ENCODE measurements at regions not wholly inside any gene's neighbourhood (a gene's known extent, or its start where the extent isn't known, plus 50 kb on each side); places are given as distances from the start of the nearest gene placed in this dataset.

DNA sequence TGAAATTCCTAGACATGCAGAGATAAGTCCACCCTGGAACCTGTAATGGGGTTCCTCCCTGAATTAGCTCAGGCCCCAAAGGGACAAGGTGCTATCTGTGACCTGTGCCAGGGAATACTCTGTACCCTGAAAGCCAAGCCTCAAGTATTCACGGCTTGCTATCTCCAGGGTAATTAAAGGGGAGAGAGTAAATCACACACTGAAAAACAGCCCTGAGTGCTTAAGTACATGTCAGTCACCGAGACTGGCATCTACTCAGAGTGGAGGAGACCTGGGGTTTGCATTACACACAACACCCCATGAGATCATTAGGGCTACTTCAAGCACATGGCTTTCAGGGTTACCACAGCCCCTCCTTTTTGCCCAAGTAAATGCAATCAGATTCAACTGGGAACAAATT lies 188.1 kb downstream of the CD83 start:
- H3K9ac ChIP-seq (ENCODE audit: low read length) = no peak overlapping the region
- H3F3A ChIP-seq (ENCODE audit: insufficient read depth, low read length, poor library complexity, severe bottlenecking) = peaks cover 7% of the 10 kb centered on the region
- no peak overlapping the region for H3K27ac ChIP-seq (ENCODE audit: low read length)
- no peak overlapping the region for H2AFZ ChIP-seq (ENCODE audit: low read depth, low read length)
- no peaks in the 10 kb centered on the region for H3K27me3 ChIP-seq (ENCODE audit: insufficient read depth, low read depth, low read length)
- H3K9me3 ChIP-seq (ENCODE audit: low read length) = no peaks in the 10 kb centered on the region
- no peaks in the 10 kb centered on the region for H4K20me1 ChIP-seq (ENCODE audit: insufficient read depth)
- TF ChIP-seq EP300 (conservative IDR thresholded peaks at IDR 0.05; ENCODE audit: poor library complexity, severe bottlenecking) = peak; percentile 82
- peak; percentile 51 for TF ChIP-seq REST (IDR thresholded peaks at IDR 0.05; ENCODE audit: borderline replicate concordance)
- TF ChIP-seq POLR2AphosphoS5 (IDR thresholded peaks at IDR 0.05) = peak; percentile 82
- no peak for TF ChIP-seq MXI1 (conservative IDR thresholded peaks at IDR 0.05; ENCODE audit: poor library complexity, severe bottlenecking)
- H3K4me2 ChIP-seq (ENCODE audit: low read length) = no peak overlapping the region
- H3K79me2 ChIP-seq (replicated peaks; ENCODE audit: insufficient read depth, low read length) = no peaks in the 10 kb centered on the region
- H3K36me3 ChIP-seq (ENCODE audit: insufficient read depth, low read length) = no peaks in the 10 kb centered on the region
- H3K4me3 ChIP-seq (ENCODE audit: low read length) = peak overlapping the region; percentile 37
- no peaks in the 10 kb centered on the region for H3K9me2 ChIP-seq (ENCODE audit: insufficient read depth, low read length)

DNA sequence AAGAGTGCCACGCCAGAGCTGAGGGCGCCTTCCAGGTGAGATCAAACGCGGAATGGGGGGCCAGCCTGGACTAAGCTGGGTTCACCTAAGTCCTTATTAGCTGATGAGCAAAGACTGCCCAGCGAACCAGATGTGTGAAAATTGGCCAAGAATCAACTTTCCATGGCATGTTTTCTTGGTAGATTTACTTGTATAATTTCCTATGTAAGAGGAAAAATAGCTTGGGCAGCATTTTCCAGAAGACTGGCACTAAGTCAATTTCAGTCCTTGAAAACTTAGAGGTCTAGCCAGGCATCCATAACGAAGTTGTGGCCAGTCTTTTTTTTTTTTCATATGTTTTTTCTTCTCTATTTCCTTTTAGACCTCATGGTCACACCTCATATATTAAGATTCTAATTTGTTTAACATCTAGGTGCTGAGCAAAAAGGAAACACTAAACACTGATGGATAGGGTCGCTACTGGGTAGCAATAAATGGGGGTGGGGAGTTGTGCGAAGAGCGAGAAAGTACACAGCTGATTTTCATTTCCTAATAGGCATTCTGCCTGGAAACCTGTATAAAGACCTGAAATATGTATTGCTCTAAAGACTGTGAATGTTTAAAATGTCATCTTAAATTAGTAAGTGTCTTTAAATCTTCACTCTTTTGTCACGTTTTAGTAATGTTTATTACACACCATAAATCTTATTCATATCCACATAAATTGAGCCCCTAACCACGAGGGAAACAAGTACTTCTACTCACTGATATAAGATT lies 188.8 kb downstream of the CD83 start:
- no peak overlapping the region for H3K4me3 ChIP-seq (ENCODE audit: low read length)
- H3K9me3 ChIP-seq (ENCODE audit: low read length) = no peaks in the 10 kb centered on the region
- H3K36me3 ChIP-seq (ENCODE audit: insufficient read depth, low read length) = no peaks in the 10 kb centered on the region
- H2AFZ ChIP-seq (ENCODE audit: low read depth, low read length) = no peak overlapping the region
- H3K79me2 ChIP-seq (replicated peaks; ENCODE audit: insufficient read depth, low read length) = no peaks in the 10 kb centered on the region
- no peak for TF ChIP-seq EZH2 (IDR thresholded peaks at IDR 0.05; ENCODE audit: borderline replicate concordance, insufficient read depth, low read length, poor library complexity, severe bottlenecking)
- TF ChIP-seq REST (IDR thresholded peaks at IDR 0.05; ENCODE audit: borderline replicate concordance) = no peak
- TF ChIP-seq RAD21 (conservative IDR thresholded peaks at IDR 0.05) = no peak
- TF ChIP-seq MXI1 (conservative IDR thresholded peaks at IDR 0.05; ENCODE audit: poor library complexity, severe bottlenecking) = no peak
- no peak for TF ChIP-seq CTCF (IDR thresholded peaks at IDR 0.05; ENCODE audit: poor library complexity, severe bottlenecking)
- no peaks in the 10 kb centered on the region for H3K27me3 ChIP-seq (ENCODE audit: insufficient read depth, low read depth, low read length)
- no peak overlapping the region for H3K9ac ChIP-seq (ENCODE audit: low read length)
- no peaks in the 10 kb centered on the region for H3K9me2 ChIP-seq (ENCODE audit: insufficient read depth, low read length)
- H3K4me2 ChIP-seq (ENCODE audit: low read length) = no peak overlapping the region
- peaks cover 7% of the 10 kb centered on the region for H3F3A ChIP-seq (ENCODE audit: insufficient read depth, low read length, poor library complexity, severe bottlenecking)
- no peaks in the 10 kb centered on the region for H4K20me1 ChIP-seq (ENCODE audit: insufficient read depth)
- no peak overlapping the region for H3K27ac ChIP-seq (ENCODE audit: low read length)
